ENCODE measurements at regions not wholly inside any gene's neighbourhood (a gene's known extent, or its start where the extent isn't known, plus 50 kb on each side); places are given as distances from the start of the nearest gene placed in this dataset.

DNA sequence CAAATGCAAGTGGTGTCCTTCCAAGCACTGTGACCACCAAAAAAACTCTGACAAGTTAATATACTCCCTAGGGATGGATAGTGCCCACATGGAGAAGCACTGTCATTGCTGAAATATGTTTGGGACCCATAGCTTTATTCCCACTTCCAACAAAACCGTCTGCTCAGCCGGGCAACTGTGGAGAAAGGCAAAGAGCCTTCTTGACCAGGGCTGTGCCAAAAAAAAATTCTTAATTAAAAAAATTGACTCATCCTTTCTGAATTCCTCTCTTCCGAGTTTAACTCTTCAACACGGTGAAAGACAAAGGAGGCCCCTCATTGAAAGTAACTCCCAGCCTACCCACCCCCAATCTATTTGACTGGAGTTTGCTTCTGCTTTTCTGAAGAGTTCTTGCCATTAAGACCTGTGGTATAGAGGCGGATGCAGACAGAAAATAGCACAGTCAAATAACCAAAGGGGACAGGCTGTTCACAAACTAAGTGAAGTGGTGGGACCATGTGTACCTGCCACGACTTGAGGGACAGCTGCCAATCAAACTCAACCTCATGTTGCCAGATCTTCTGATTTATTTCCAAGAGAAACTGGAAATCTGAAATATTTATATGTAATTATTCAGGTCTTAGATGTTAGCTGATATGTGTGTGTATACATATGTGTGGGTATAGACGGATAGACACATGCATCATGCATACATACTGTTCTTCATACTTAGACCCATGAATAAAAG is 135.4 kb upstream of the PFN2 start:
- DNase-seq (no peak), ATAC-seq (no peak)
- no peaks in the 10 kb centered on the region for H3K4me1 ChIP-seq
- no peaks in the 10 kb centered on the region for H3K36me3 ChIP-seq
- H3K4me3 ChIP-seq: no peak overlapping the region
- intact Hi-C loops (cut with DNase I): no loop called here
- H3K27ac ChIP-seq: no peak overlapping the region
- peaks cover 0 to 15% (median 2%) of the 10 kb centered on the region in 12 donors for H3K9me3 ChIP-seq
- no peaks in the 10 kb centered on the region for H3K27me3 ChIP-seq
- 85 to 88% (median 87%) methylated on average over 7 of the region's 7 CpGs for WGBS, 4 donors
- TF ChIP-seq, protein P1, sequence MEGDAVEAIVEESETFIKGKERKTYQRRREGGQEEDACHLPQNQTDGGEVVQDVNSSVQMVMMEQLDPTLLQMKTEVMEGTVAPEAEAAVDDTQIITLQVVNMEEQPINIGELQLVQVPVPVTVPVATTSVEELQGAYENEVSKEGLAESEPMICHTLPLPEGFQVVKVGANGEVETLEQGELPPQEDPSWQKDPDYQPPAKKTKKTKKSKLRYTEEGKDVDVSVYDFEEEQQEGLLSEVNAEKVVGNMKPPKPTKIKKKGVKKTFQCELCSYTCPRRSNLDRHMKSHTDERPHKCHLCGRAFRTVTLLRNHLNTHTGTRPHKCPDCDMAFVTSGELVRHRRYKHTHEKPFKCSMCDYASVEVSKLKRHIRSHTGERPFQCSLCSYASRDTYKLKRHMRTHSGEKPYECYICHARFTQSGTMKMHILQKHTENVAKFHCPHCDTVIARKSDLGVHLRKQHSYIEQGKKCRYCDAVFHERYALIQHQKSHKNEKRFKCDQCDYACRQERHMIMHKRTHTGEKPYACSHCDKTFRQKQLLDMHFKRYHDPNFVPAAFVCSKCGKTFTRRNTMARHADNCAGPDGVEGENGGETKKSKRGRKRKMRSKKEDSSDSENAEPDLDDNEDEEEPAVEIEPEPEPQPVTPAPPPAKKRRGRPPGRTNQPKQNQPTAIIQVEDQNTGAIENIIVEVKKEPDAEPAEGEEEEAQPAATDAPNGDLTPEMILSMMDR (IDR thresholded peaks at IDR 0.05): no peak
- no peak for TF ChIP-seq POLR2A (IDR thresholded peaks at IDR 0.05)

DNA sequence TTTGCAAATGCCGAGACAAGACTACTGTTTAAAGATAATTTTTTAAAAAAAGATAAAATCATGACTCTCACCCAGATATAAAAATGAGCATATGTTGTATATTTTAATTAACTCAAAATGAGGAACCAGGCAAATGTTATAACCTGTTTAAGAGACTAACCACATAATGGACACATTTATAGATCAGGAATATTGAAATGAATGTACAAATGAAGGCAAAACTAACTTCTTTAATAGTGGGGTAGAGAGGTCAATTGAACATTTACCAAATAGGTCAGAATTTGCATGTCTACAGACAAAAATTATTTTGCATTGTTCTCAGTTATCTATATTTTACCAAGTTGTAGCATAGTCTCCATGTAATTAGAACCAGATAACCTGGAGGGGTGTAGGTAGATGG is 134.3 kb upstream of the PFN2 start:
- TF ChIP-seq, protein P1 (IDR thresholded peaks at IDR 0.05): no peak
- TF ChIP-seq POLR2A (IDR thresholded peaks at IDR 0.05): no peak
- DNase-seq (no peak), ATAC-seq (no peak)
- Histone ChIP-seq H3K9me3 (peaks cover 0 to 20% (median 3%) of the 10 kb centered on the region in 12 donors), H3K4me3 (no peak overlapping the region), H3K36me3 (no peaks in the 10 kb centered on the region), H3K4me1 (no peaks in the 10 kb centered on the region), H3K27ac (no peak overlapping the region), H3K27me3 (no peaks in the 10 kb centered on the region)
- intact Hi-C loops (cut with DNase I): no loop called here
- WGBS, 4 donors: 95 to 99% (median 96%) methylated on average over 1 of the region's 1 CpG

DNA sequence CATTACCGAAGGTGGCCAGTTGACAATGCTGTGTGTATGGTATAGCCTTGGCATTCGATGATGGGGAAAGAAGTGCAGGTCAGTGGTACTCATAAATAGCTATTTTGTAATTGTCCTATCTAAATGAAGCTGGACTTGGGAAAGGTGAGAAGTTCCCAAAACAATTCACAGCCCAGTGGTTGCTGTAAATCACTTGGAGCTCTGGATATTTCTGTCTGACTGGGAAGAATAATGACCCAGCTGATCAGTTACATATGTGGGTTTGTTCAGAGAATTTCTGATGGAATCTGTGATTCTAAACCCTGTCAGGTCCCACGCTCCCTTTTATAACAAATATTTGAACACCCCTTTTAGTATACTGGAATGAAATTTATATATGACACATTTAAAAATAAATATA is 133.9 kb upstream of the PFN2 start:
- Histone ChIP-seq H3K27me3 (no peaks in the 10 kb centered on the region), H3K9me3 (peaks cover 0 to 20% (median 3%) of the 10 kb centered on the region in 12 donors), H3K27ac (no peak overlapping the region), H3K4me1 (no peaks in the 10 kb centered on the region), H3K4me3 (no peak overlapping the region), H3K36me3 (no peaks in the 10 kb centered on the region)
- intact Hi-C loops (cut with DNase I): no loop called here
- TF ChIP-seq, protein P1 (IDR thresholded peaks at IDR 0.05): no peak
- TF ChIP-seq POLR2A (IDR thresholded peaks at IDR 0.05): no peak
- DNase-seq (no peak), ATAC-seq (no peak)
- WGBS, 4 donors: 91 to 95% (median 93%) methylated on average over 3 of the region's 3 CpGs

DNA sequence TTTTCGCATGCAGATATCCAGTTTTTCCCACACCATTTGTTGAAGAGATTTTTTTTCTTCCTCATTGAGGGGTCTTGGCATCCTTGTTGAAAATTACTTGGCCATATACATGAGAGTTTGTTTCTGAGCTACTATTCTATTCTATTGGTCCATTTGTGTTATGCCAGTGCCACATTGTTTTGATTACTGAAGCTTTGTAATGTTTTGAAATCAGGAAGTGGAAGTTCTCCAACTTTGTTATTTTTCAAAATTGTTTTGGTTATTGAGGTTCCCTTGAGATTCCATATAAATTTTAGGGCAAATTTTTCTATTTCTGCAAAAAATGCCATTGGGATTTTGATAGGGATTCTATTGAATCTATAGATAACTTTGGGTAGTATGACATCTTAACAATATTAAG is 130.3 kb upstream of the PFN2 start:
- 95 to 100% (median 97%) methylated on average over 1 of the region's 1 CpG for WGBS, 4 donors
- Histone ChIP-seq H3K4me1 (no peaks in the 10 kb centered on the region), H3K27ac (no peak overlapping the region), H3K9me3 (peaks cover 0 to 20% (median 3%) of the 10 kb centered on the region in 12 donors), H3K27me3 (no peaks in the 10 kb centered on the region), H3K4me3 (no peak overlapping the region), H3K36me3 (no peaks in the 10 kb centered on the region)
- intact Hi-C loops (cut with DNase I): no loop called here
- ATAC-seq: no peak
- DNase-seq: no peak
- TF ChIP-seq POLR2A (IDR thresholded peaks at IDR 0.05): no peak
- TF ChIP-seq, protein P1 (IDR thresholded peaks at IDR 0.05): no peak
